Activated CD4-positive, alpha-beta T cell treated with anti-CD3 and anti-CD28 coated beads, Interleukin-2, amount 10 ng/mL, durations not matched to agents 24 days and 14 days (primary cell): ENCODE measurements at regions not wholly inside any gene's neighbourhood (a gene's known extent, or its start where the extent isn't known, plus 50 kb on each side); places are given as distances from the start of the nearest gene placed in this dataset.
"Not testable (repeated sequence)": the region's sequence is repeated elsewhere in the genome, so short reads cannot be mapped to it uniquely, and the experiment has no call there.

Experiments
- DNase-seq: peaks from one replicate; pipeline ENCODE4 v3.0.0; 2022
- H3K27ac Mint-ChIP-seq: one replicate; pipeline ENCODE4 v1.8.0; 2022; ENCODE audit warnings: mild to moderate bottlenecking, mixed read lengths
- H3K27me3 Mint-ChIP-seq: one replicate; pipeline ENCODE4 v1.8.0; 2022; ENCODE audit warnings: mixed read lengths
- H3K36me3 Mint-ChIP-seq: one replicate; pipeline ENCODE4 v1.8.0; 2022; ENCODE audit warnings: low read depth, mild to moderate bottlenecking, mixed read lengths
- H3K4me1 Mint-ChIP-seq: one replicate; pipeline ENCODE4 v1.8.0; 2021; ENCODE audit warnings: mixed read lengths
- H3K4me3 Mint-ChIP-seq: one replicate; pipeline ENCODE4 v1.8.0; 2022; ENCODE audit warnings: mild to moderate bottlenecking, moderate library complexity, mixed read lengths
- H3K9me3 Mint-ChIP-seq: one replicate; pipeline ENCODE4 v1.8.0; 2021; ENCODE audit warnings: mixed read lengths
- intact Hi-C: fragments of 100-400 bp; cut with micrococcal nuclease; formaldehyde crosslinking; loops from one replicate; pipeline ENCODE4 v1.15.1; 2023

DNA sequence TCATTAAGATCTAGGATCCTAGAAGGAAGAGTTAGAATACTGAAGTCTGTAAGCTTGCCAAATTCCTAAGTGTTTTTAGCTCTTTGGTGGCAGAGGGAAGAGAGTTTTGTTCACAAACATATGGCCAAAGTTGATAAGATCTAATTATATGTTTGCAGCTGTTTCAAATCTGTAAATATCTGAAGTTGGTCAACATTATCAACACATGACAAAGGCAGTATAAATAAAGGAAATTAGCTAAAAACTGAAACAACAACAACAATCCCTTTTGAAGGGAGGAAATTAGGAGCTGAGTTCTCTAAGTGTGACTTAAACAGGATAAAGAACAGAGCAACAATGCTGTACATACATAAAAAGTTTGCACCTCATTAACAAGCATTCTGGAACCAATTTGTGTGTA lies 208.7 kb downstream of the KCNJ2 start:
- H3K27me3 Mint-ChIP-seq: no peaks in the 10 kb centered on the region
- no peaks in the 10 kb centered on the region for H3K4me1 Mint-ChIP-seq
- H3K36me3 Mint-ChIP-seq: no peaks in the 10 kb centered on the region
- intact Hi-C loops: no loop called here
- no peak overlapping the region for H3K27ac Mint-ChIP-seq
- no peak overlapping the region for H3K4me3 Mint-ChIP-seq
- H3K9me3 Mint-ChIP-seq: no peaks in the 10 kb centered on the region
- no peak for DNase-seq

GRCh38 chr17:70379945-70380344 lies 210.6 kb downstream of the KCNJ2 start:
- H3K9me3 Mint-ChIP-seq: no peaks in the 10 kb centered on the region
- no peaks in the 10 kb centered on the region for H3K27me3 Mint-ChIP-seq
- H3K4me1 Mint-ChIP-seq: no peaks in the 10 kb centered on the region
- no peak overlapping the region for H3K4me3 Mint-ChIP-seq
- H3K36me3 Mint-ChIP-seq: no peaks in the 10 kb centered on the region
- intact Hi-C loops: no loop called here
- no peak for DNase-seq
- no peak overlapping the region for H3K27ac Mint-ChIP-seq

DNA sequence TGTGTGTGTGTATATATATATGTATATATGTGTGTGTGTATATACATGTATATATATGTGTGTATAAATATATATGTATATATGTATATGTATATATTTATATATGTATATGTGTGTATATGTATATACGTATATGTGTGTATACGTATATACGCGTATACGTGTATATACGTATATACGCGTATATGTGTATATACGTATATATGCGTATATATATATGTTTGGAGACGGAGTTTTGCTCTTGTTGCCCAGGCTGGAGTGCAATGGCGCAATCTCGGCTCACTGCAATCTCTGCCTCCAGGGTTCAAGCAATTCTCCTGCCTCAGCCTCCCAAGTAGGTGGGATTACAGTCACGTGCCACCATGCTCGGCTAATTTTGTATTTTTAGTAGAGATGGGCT lies 212.6 kb downstream of the KCNJ2 start:
- H3K4me1 Mint-ChIP-seq, intact Hi-C loops, H3K4me3 Mint-ChIP-seq: not testable (repeated sequence)

GRCh38 chr17:70388326-70388725 lies 219.0 kb downstream of the KCNJ2 start:
- Mint-ChIP-seq H3K27ac (no peak overlapping the region), H3K36me3 (no peaks in the 10 kb centered on the region), H3K4me1 (no peaks in the 10 kb centered on the region), H3K4me3 (no peak overlapping the region), H3K27me3 (no peaks in the 10 kb centered on the region), H3K9me3 (peaks cover 4% of the 10 kb centered on the region)
- DNase-seq: no peak
- intact Hi-C loops: no loop called here

More for the DNA sequence above, 212.6 kb downstream of the KCNJ2 start:
- H3K36me3 Mint-ChIP-seq, H3K9me3 Mint-ChIP-seq, DNase-seq, H3K27me3 Mint-ChIP-seq, H3K27ac Mint-ChIP-seq: not testable (repeated sequence)

GRCh38 chr17:70389232-70389757 lies 220.0 kb downstream of the KCNJ2 start:
- DNase-seq, H3K27me3 Mint-ChIP-seq, H3K9me3 Mint-ChIP-seq, H3K4me1 Mint-ChIP-seq, intact Hi-C loops, H3K36me3 Mint-ChIP-seq, H3K4me3 Mint-ChIP-seq, H3K27ac Mint-ChIP-seq: not testable (repeated sequence)

- intact Hi-C loops: no loop called here
- H3K36me3 Mint-ChIP-seq: no peaks in the 10 kb centered on the region
- H3K27me3 Mint-ChIP-seq: no peaks in the 10 kb centered on the region
- peaks cover 4% of the 10 kb centered on the region for H3K9me3 Mint-ChIP-seq
- DNase-seq: no peak
- H3K4me1 Mint-ChIP-seq: no peaks in the 10 kb centered on the region
- no peak overlapping the region for H3K4me3 Mint-ChIP-seq
- no peak overlapping the region for H3K27ac Mint-ChIP-seq
Observed at GRCh38 chr17:70390049-70390448, 220.7 kb downstream of the KCNJ2 start.

- H3K4me1 Mint-ChIP-seq: no peaks in the 10 kb centered on the region
Observed at GRCh38 chr17:70394473-70395232, 225.3 kb downstream of the KCNJ2 start.

GRCh38 chr17:70405492-70406220 lies 236.3 kb downstream of the KCNJ2 start:
- Mint-ChIP-seq H3K27ac (no peak overlapping the region), H3K4me3 (no peak overlapping the region), H3K9me3 (no peaks in the 10 kb centered on the region), H3K27me3 (no peaks in the 10 kb centered on the region), H3K36me3 (no peaks in the 10 kb centered on the region), H3K4me1 (no peaks in the 10 kb centered on the region)
- DNase-seq: no peak
- intact Hi-C loops: no loop called here

More at GRCh38 chr17:70394473-70395232, 225.3 kb downstream of the KCNJ2 start:
- H3K27ac Mint-ChIP-seq: no peak overlapping the region
- H3K27me3 Mint-ChIP-seq: no peaks in the 10 kb centered on the region
- no peaks in the 10 kb centered on the region for H3K36me3 Mint-ChIP-seq
- no peak overlapping the region for H3K4me3 Mint-ChIP-seq
- DNase-seq: no peak
- peaks cover 8% of the 10 kb centered on the region for H3K9me3 Mint-ChIP-seq
- intact Hi-C loops: no loop called here

GRCh38 chr17:70407506-70407905 lies 238.2 kb downstream of the KCNJ2 start:
- H3K27ac Mint-ChIP-seq: no peak overlapping the region
- no peak for DNase-seq
- H3K27me3 Mint-ChIP-seq: no peaks in the 10 kb centered on the region
- no peaks in the 10 kb centered on the region for H3K4me1 Mint-ChIP-seq
- no peaks in the 10 kb centered on the region for H3K9me3 Mint-ChIP-seq
- no peaks in the 10 kb centered on the region for H3K36me3 Mint-ChIP-seq
- H3K4me3 Mint-ChIP-seq: no peak overlapping the region
- intact Hi-C loops: no loop called here

DNA sequence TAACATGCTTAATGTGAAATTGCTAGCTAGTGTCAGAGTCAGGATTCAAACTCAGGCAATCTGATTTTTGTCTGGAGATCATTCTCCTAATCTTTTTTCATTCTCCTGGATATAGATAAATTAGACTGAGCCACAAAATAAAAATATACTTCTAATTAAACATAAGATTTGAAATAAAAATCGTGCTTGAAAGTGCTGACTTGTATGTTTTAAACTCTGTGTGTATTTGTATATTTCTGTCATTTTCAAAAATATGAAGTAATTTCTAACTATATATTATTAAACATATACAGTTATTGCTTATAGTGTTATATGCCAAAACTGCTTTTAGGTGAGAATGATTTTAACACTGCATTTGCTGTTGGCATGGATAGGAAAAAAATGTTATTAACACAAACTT lies 239.4 kb downstream of the KCNJ2 start:
- no peaks in the 10 kb centered on the region for H3K4me1 Mint-ChIP-seq
- H3K27me3 Mint-ChIP-seq: no peaks in the 10 kb centered on the region
- intact Hi-C loops: no loop called here
- no peaks in the 10 kb centered on the region for H3K9me3 Mint-ChIP-seq
- DNase-seq: no peak
- no peak overlapping the region for H3K27ac Mint-ChIP-seq
- H3K36me3 Mint-ChIP-seq: no peaks in the 10 kb centered on the region
- no peak overlapping the region for H3K4me3 Mint-ChIP-seq

- H3K4me3 Mint-ChIP-seq: no peak overlapping the region
- H3K27ac Mint-ChIP-seq: no peak overlapping the region
- H3K27me3 Mint-ChIP-seq: no peaks in the 10 kb centered on the region
- no peaks in the 10 kb centered on the region for H3K4me1 Mint-ChIP-seq
- no peaks in the 10 kb centered on the region for H3K9me3 Mint-ChIP-seq
- intact Hi-C loops: no loop called here
- DNase-seq: no peak
- H3K36me3 Mint-ChIP-seq: no peaks in the 10 kb centered on the region
Observed at GRCh38 chr17:70414300-70414699, 245.0 kb downstream of the KCNJ2 start.

DNA sequence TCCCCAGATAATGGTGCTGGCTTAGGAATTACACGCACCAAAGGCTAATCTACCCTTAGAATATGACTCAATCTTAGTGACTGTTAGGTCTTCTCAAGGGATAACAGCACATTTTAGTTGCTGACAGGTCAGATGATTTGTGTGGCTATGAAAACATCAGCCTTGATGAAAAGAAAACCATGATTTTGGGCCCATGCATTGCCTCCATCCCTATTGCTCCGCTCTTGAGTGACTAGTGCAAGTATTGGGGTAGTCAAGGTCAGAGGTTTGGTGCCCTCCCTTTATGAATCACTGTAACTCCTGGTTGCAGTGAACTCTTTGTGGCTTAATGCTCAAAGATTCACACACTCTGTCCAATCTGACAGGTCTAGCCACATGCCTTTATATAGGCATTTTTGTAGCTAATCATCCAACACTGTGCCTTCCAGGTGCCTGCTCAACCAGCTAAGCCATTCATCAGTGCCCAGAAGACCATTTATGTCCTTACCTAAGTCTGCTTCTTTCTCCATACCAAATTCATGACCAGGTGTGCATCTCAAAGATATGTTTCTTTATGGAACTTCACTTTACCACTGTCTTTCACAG lies 251.6 kb downstream of the KCNJ2 start:
- DNase-seq: no peak
- H3K9me3 Mint-ChIP-seq: no peaks in the 10 kb centered on the region
- no peak overlapping the region for H3K27ac Mint-ChIP-seq
- H3K4me3 Mint-ChIP-seq: no peak overlapping the region
- no peaks in the 10 kb centered on the region for H3K27me3 Mint-ChIP-seq
- intact Hi-C loops: no loop called here
- no peaks in the 10 kb centered on the region for H3K4me1 Mint-ChIP-seq
- no peaks in the 10 kb centered on the region for H3K36me3 Mint-ChIP-seq

DNA sequence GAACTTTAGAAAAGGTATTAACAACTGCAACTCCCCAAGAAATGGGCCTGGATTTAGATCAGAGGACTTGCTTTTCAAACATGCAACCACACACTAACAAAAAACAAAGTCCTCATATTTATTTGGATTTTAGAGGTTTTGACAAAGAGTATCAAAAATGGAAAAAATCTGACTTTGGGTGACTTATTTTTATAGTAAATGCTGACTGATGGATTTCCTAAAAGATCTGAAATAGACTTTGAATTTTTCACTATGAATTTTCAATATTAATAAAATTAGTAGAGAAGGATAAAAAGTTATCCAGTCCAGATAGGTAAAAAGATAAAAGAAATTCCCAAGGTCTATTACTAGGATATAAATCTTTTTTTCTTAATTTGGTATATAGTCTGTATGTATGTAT lies 253.5 kb downstream of the KCNJ2 start:
- Mint-ChIP-seq H3K27ac (no peak overlapping the region), H3K36me3 (no peaks in the 10 kb centered on the region), H3K4me3 (no peak overlapping the region), H3K9me3 (no peaks in the 10 kb centered on the region), H3K4me1 (no peaks in the 10 kb centered on the region), H3K27me3 (no peaks in the 10 kb centered on the region)
- DNase-seq: no peak
- intact Hi-C loops: no loop called here

GRCh38 chr17:70423562-70423961 lies 254.2 kb downstream of the KCNJ2 start:
- H3K9me3 Mint-ChIP-seq: no peaks in the 10 kb centered on the region
- H3K36me3 Mint-ChIP-seq: no peaks in the 10 kb centered on the region
- DNase-seq: no peak
- H3K4me3 Mint-ChIP-seq: no peak overlapping the region
- H3K27me3 Mint-ChIP-seq: no peaks in the 10 kb centered on the region
- H3K27ac Mint-ChIP-seq: no peak overlapping the region
- H3K4me1 Mint-ChIP-seq: no peaks in the 10 kb centered on the region
- intact Hi-C loops: no loop called here
